Sigmoid colon (tissue), 6 donors: ENCODE measurements at regions not wholly inside any gene's neighbourhood (a gene's known extent, or its start where the extent isn't known, plus 50 kb on each side); places are given as distances from the start of the nearest gene placed in this dataset.

Source experiments
- DNase-seq: peaks from one replicate; pipeline ENCODE4 v3.0.0-alpha.2; 2019
- H3K27ac ChIP-seq, 4 donors: fragments of 200-600 bp; sonication (generic); one replicate each; pipeline ENCODE4 v1.5.1; 2016 to 2019; ENCODE audit warnings: mild to moderate bottlenecking in 1 of 4
- H3K27me3 ChIP-seq, 3 donors: fragments of 200-600 bp; sonication (generic); one replicate each; pipeline ENCODE4 v1.5.1; 2019; ENCODE audit warnings: mild to moderate bottlenecking in 1 of 3
- H3K36me3 ChIP-seq, 4 donors: fragments of 200-600 bp; sonication (generic); one replicate each; pipeline ENCODE4 v1.5.1; 2016 to 2019
- H3K4me1 ChIP-seq, 4 donors: fragments of 200-600 bp; sonication (generic); one replicate each; pipeline ENCODE4 v1.5.1; 2017 to 2019
- H3K4me3 ChIP-seq, 4 donors: fragments of 200-600 bp; sonication (generic); one replicate each; pipeline ENCODE4 v1.5.1; 2017 to 2019; ENCODE audit warnings: mild to moderate bottlenecking in 2 of 4, moderate library complexity in 1 of 4
- H3K9me3 ChIP-seq, 4 donors: fragments of 200-600 bp in 3 of 4; sonication (generic) in 3 of 4; one replicate each; pipeline versions ENCODE4 v1.5.1 to v1.6.1; 2013 to 2019
- EP300 ChIP-seq, 4 donors: sonication (generic); formaldehyde crosslinking; IDR thresholded peaks; one replicate each; pipeline ENCODE4 v1.6.1; 2017; ENCODE audit warnings: antibody characterized with exemption in 4 of 4
- POLR2A ChIP-seq, 2 donors: fragments of 450-650 bp; IDR thresholded peaks; one replicate each; pipeline ENCODE4 v1.6.1; 2016; ENCODE audit warnings: antibody characterized with exemption in 2 of 2, mild to moderate bottlenecking in 2 of 2, moderate library complexity in 2 of 2
- POLR2AphosphoS5 ChIP-seq, 4 donors: sonication (generic); formaldehyde crosslinking; IDR thresholded peaks; one replicate each; pipeline ENCODE4 v1.6.1; 2017; ENCODE audit warnings: antibody characterized with exemption in 4 of 4
- WGBS, 2 donors: extraction: QIAGEN DNeasy Blood & Tissue Kit; methylation state at CpG; one replicate each; pipeline ENCODE4 v1.1.7; 2013; 5-methylcytosine and 5-hydroxymethylcytosine counted together
- intact Hi-C: fragments of 100-400 bp; cut with DNase I; formaldehyde crosslinking; loops from one replicate; pipeline ENCODE4 v1.15.1; 2023
- TF ChIP-seq, protein P1 (sequence below), 4 experiments: fragments of 450-650 bp in 3 of 4; fragments of 200-600 bp in 1 of 4; IDR thresholded peaks; one replicate each; pipeline ENCODE4 v1.5.1; 2016 to 2019; ENCODE audit warnings: antibody characterized with exemption in 4 of 4, mild to moderate bottlenecking in 3 of 4, moderate library complexity in 2 of 4
- donor health status: healthy with polysubstance abuse.
- donor health status: healthy.

DNA sequence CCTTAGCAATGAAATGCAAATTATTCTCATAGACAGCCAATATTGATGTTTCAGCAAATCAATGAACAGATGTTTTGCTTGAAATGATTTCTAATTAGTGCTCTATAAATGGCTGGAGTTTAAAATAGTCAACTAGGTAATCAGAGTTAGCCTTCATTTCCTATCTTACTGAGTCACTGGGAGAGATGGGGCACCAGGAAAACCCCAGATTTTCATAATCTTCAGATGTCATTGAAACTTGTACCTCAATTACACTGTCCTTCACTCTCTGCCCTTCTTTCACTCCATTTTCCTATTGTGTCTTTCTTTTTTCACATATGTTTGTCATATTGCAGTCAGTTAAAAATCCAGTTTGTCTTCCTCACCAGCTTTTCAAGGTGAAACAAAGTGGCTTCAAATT is 92.7 kb downstream of the C12orf75 start:
- peaks cover 0 to 10% (median 5%) of the 10 kb centered on the region in 4 donors for H3K4me1 ChIP-seq
- TF ChIP-seq EP300 (IDR thresholded peaks at IDR 0.05) (no peak), POLR2A (IDR thresholded peaks at IDR 0.05) (no peak), POLR2AphosphoS5 (IDR thresholded peaks at IDR 0.05) (no peak)
- TF ChIP-seq, protein P1, sequence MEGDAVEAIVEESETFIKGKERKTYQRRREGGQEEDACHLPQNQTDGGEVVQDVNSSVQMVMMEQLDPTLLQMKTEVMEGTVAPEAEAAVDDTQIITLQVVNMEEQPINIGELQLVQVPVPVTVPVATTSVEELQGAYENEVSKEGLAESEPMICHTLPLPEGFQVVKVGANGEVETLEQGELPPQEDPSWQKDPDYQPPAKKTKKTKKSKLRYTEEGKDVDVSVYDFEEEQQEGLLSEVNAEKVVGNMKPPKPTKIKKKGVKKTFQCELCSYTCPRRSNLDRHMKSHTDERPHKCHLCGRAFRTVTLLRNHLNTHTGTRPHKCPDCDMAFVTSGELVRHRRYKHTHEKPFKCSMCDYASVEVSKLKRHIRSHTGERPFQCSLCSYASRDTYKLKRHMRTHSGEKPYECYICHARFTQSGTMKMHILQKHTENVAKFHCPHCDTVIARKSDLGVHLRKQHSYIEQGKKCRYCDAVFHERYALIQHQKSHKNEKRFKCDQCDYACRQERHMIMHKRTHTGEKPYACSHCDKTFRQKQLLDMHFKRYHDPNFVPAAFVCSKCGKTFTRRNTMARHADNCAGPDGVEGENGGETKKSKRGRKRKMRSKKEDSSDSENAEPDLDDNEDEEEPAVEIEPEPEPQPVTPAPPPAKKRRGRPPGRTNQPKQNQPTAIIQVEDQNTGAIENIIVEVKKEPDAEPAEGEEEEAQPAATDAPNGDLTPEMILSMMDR (IDR thresholded peaks at IDR 0.05), result no peak
- DNase-seq, result no peak
- H3K27me3 ChIP-seq, result no peaks in the 10 kb centered on the region
- H3K9me3 ChIP-seq, result no peaks in the 10 kb centered on the region
- H3K4me3 ChIP-seq, result no peak overlapping the region
- no peak overlapping the region for H3K27ac ChIP-seq
- intact Hi-C loops, result no loop called here
- no peaks in the 10 kb centered on the region for H3K36me3 ChIP-seq

DNA sequence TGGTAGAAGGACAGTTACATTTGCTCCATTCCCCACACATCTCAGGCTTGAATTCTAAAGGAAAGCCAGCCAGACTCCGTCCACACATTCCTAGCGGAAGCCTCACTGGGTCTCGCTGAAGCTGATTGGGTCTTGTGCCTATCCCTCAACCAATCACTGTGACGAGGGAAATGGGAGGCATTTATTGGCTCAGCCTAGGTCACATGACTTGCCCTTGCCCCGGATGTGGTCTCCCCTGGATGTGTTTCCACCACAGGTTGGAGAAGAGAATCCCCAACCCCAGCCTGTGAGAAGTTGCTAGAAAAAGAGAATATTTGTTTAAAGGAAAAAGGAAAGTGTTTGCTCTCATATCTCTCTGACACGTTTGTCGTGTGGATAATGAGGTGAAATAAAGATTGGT is 93.4 kb downstream of the C12orf75 start:
- intact Hi-C loops, result no loop called here
- Histone ChIP-seq H3K36me3 (no peaks in the 10 kb centered on the region), H3K9me3 (no peaks in the 10 kb centered on the region), H3K27me3 (no peaks in the 10 kb centered on the region), H3K27ac (no peak overlapping the region), H3K4me3 (no peak overlapping the region), H3K4me1 (peaks cover 0 to 3% (median 2%) of the 10 kb centered on the region in 4 donors)
- no peak for TF ChIP-seq POLR2A (IDR thresholded peaks at IDR 0.05)
- WGBS, 2 donors, result 92 to 94% methylated on average over 7 of the region's 7 CpGs
- DNase-seq, result no peak

DNA sequence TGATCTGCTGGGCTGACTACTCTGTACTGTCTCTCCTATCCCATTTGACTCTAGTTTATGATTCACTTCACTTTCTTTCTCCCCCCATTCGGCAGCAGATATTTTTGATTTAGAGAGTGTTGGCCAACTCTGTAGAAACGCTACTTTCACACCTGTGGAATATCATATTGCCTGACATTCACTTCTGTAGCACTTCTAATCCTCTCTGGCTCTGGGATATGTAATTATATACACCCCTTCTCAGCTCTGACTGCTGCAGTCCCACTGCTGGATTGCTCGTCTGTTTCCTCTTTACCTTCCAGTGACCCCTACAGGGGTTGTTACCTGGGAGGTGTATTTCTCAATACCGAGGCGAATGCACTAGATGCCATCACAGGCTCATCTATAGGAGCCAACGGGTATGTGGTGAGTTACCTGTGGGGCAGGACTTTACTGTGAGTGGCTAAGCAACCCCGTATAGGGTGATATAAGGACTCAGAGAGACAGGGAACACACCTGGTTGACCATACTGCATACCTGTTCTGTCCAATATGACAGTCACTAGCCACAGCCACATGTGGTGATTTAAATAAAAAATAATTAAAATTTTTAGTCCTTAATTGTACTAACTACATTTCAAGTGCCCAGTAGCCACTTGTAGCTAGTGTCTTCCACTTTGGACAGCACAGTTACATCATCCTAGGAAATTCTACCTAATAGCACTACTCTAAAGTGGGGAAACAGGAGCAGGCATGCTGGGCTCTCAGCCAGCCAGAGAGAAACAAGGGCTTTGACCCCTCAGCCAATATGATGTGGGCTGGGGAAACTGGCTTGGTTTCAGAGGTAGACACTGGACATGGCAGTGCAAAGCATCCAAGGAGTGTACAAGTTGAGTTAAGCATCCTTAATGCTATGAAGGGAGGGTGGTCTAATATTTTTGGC is 95.0 kb downstream of the C12orf75 start:
- TF ChIP-seq EP300 (IDR thresholded peaks at IDR 0.05) (no peak), POLR2AphosphoS5 (IDR thresholded peaks at IDR 0.05) (no peak)
- intact Hi-C loops, result no loop called here
- DNase-seq, result no peak

DNA sequence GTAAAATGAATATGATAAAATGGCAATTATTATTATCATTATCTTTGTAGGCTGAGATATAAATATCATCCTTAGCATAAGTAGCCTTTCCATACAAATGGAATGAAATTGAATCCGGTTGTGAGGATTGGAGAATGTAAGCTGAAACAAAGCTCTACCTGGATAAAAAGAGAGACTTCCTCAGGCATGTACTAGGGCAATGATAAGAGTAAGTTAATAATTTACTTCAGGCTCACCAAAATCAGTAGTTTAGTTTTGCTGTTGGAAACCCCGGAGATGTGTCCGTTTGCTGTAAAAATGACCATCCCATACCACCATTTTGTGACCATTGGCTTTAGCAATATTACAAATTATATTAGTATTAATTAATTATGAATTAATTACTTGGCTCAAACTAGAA is 96.3 kb downstream of the C12orf75 start:
- no peak for DNase-seq
- Histone ChIP-seq H3K4me3 (no peak overlapping the region), H3K27ac (no peak overlapping the region), H3K36me3 (no peaks in the 10 kb centered on the region), H3K4me1 (no peaks in the 10 kb centered on the region), H3K9me3 (no peaks in the 10 kb centered on the region), H3K27me3 (no peaks in the 10 kb centered on the region)
- WGBS, 2 donors, result 26 to 69% methylated on average over 3 of the region's 3 CpGs
- TF ChIP-seq, protein P1 (IDR thresholded peaks at IDR 0.05), result no peak
- TF ChIP-seq POLR2AphosphoS5 (IDR thresholded peaks at IDR 0.05) (no peak), EP300 (IDR thresholded peaks at IDR 0.05) (no peak), POLR2A (IDR thresholded peaks at IDR 0.05) (no peak)
- intact Hi-C loops, result no loop called here

More for the DNA sequence above, 95.0 kb downstream of the C12orf75 start:
- Histone ChIP-seq H3K4me3 (no peak overlapping the region), H3K9me3 (no peaks in the 10 kb centered on the region), H3K36me3 (no peaks in the 10 kb centered on the region), H3K27me3 (no peaks in the 10 kb centered on the region), H3K27ac (no peak overlapping the region), H3K4me1 (no peaks in the 10 kb centered on the region)
- WGBS, 2 donors, result 91 to 95% methylated on average over 7 of the region's 7 CpGs

DNA sequence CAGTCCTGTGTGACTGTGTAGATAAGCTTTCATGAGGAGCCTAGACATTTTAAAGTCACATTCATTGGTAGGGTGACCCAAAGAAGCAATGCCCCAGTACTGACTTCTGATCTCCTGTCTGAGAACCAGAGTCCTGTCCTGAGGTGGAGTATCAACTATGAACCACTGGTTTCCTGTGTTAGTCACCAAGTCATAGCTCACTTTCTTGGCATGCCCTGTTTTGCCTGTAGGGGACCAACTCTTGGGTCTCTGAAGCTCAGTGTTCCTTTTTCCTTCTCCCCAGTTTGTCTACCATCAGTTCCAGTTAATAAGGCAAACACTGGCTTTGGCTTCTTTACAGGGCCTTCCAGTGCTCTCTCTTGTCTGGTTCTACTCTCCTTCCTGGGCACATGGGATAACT is 97.4 kb downstream of the C12orf75 start:
- Histone ChIP-seq H3K27ac (no peak overlapping the region), H3K9me3 (no peaks in the 10 kb centered on the region), H3K27me3 (no peaks in the 10 kb centered on the region), H3K4me3 (no peak overlapping the region), H3K4me1 (no peaks in the 10 kb centered on the region), H3K36me3 (no peaks in the 10 kb centered on the region)
- no peak for TF ChIP-seq EP300 (IDR thresholded peaks at IDR 0.05)
- TF ChIP-seq, protein P1 (IDR thresholded peaks at IDR 0.05), result no peak
- no peak for TF ChIP-seq POLR2A (IDR thresholded peaks at IDR 0.05)
- TF ChIP-seq POLR2AphosphoS5 (IDR thresholded peaks at IDR 0.05), result no peak
- intact Hi-C loops, result no loop called here
- no peak for DNase-seq
